H1 (cell line): ENCODE measurements at regions not wholly inside any gene's neighbourhood (a gene's known extent, or its start where the extent isn't known, plus 50 kb on each side); places are given as distances from the start of the nearest gene placed in this dataset.

Experiments
- ATF3 ChIP-seq: IDR thresholded peaks from 2 replicates; pipeline ENCODE4 v1.6.1; 2011; ENCODE audit warnings: low read depth, mild to moderate bottlenecking, low read length; ENCODE audit not compliant: insufficient read depth
- CHD7 ChIP-seq: fragments of 300-600 bp; sonication (generic); IDR thresholded peaks from 2 replicates; pipeline ENCODE4 v1.7.1; 2012; ENCODE audit warnings: low read length, moderate library complexity, mild to moderate bottlenecking, inconsistent platforms; ENCODE audit not compliant: insufficient replicate concordance
- CTCF ChIP-seq, 3 experiments: IDR thresholded peaks; 1 replicate in 2 of 3; 2 replicates in 1 of 3; pipeline versions ENCODE4 v1.5.1 to v1.6.1; 2011; ENCODE audit warnings: low read length in 3 of 3, mild to moderate bottlenecking in 3 of 3, inconsistent platforms in 2 of 3, low read depth in 1 of 3, moderate library complexity in 1 of 3; ENCODE audit not compliant: insufficient read depth in 1 of 3; ENCODE audit errors: control extremely low read depth in 1 of 3
- GABPA ChIP-seq: IDR thresholded peaks from 2 replicates; pipeline ENCODE4 v1.6.1; 2011; ENCODE audit warnings: mild to moderate bottlenecking, low read length, moderate library complexity, borderline replicate concordance; ENCODE audit not compliant: insufficient read depth
- POU5F1 ChIP-seq: IDR thresholded peaks from 2 replicates; pipeline ENCODE4 v1.6.1; 2011; ENCODE audit warnings: low read depth, mild to moderate bottlenecking, low read length, moderate library complexity
- SIN3A ChIP-seq, 2 experiments: IDR thresholded peaks in 1 of 2; conservative IDR thresholded peaks in 1 of 2; 2 replicates each; pipeline ENCODE4 v1.6.1; 2011 to 2012; ENCODE audit warnings: low read length in 2 of 2, improper control_type of control experiment in 1 of 2, low read depth in 1 of 2, mild to moderate bottlenecking in 1 of 2
- SIRT6 ChIP-seq: IDR thresholded peaks from one replicate; pipeline ENCODE4 v1.7.1; 2012; ENCODE audit warnings: low read length, inconsistent platforms
- SP4 ChIP-seq: IDR thresholded peaks from 2 replicates; pipeline ENCODE4 v1.6.1; 2012; ENCODE audit warnings: low read length, inconsistent platforms
- TAF7 ChIP-seq: optimal IDR thresholded peaks from 2 replicates; pipeline ENCODE3; 2011; ENCODE audit warnings: low read depth, mild to moderate bottlenecking, inconsistent platforms, low read length, moderate library complexity, borderline replicate concordance

- no peak for TF ChIP-seq CHD7
- no peak for TF ChIP-seq ATF3
- no peak for TF ChIP-seq SIN3A (conservative IDR thresholded peaks at IDR 0.05 in 1 of 2, IDR thresholded peaks at IDR 0.05 in 1 of 2; ENCODE audit: low read depth in 1 of 2, low read length in 2 of 2)
- TF ChIP-seq CTCF (IDR thresholded peaks at IDR 0.05; ENCODE audit: control extremely low read depth in 1 of 3, insufficient read depth in 1 of 3, low read depth in 1 of 3, low read length in 3 of 3): no peak
- no peak for TF ChIP-seq POU5F1
- TF ChIP-seq GABPA: no peak
- TF ChIP-seq SIRT6: no peak
- TF ChIP-seq SP4: no peak
- TF ChIP-seq TAF7: no peak
These were observed 186.9 kb downstream of the EMP1 start (continued) for GRCh38 chr12:13383379-13383778.
